Endothelial cell of umbilical vein (primary cell): ENCODE measurements at regions not wholly inside any gene's neighbourhood (a gene's known extent, or its start where the extent isn't known, plus 50 kb on each side); places are given as distances from the start of the nearest gene placed in this dataset.

Source experiments
- BruUV-seq: library from RNA; stranded (reverse); fragments of 400-500 nt; replicated peaks from 2 replicates; lab custom pipeline; 2021; lab: Mats Ljungman, UMichigan
- CTCF ChIA-PET: fragments of 300-600, 350-600 bp; sonication (Branson Sonifier 250); formaldehyde crosslinking; loops from one replicate; lab custom pipeline; 2021; ENCODE audit warnings: antibody characterized with exemption, inconsistent platforms; lab: Charles Lee
- POLR2A ChIA-PET: fragments of 300-600, 350-600 bp; sonication (Branson Sonifier 250); formaldehyde crosslinking; loops from one replicate; lab custom pipeline; 2021; ENCODE audit warnings: antibody characterized with exemption, inconsistent platforms; lab: Charles Lee
- DNase-seq: peaks from one replicate; pipeline ENCODE4 v3.0.0-alpha.2; 2011; ENCODE audit warnings: low read depth, low spot score
- FAIRE-seq: peaks from 2 replicates; lab custom pipeline; 2011; peaks lifted over from hg19 to GRCh38; lab: Jason Lieb, UNC
- H2AFZ ChIP-seq: 2 replicates; pipeline ENCODE4 v1.6.0; 2012; ENCODE audit warnings: low read depth, low read length, control low read depth, inconsistent platforms
- H3K27ac ChIP-seq: 2 replicates; pipeline ENCODE4 v1.5.1; 2011; ENCODE audit warnings: low read depth, mild to moderate bottlenecking, control low read depth, low read length, moderate library complexity; ENCODE audit not compliant: insufficient read depth
- H3K27me3 ChIP-seq, 2 experiments: 2 replicates each; pipeline versions ENCODE4 v1.6.0 to v1.6.1; 2011; ENCODE audit warnings: low read length in 2 of 2, mixed read lengths in 1 of 2; ENCODE audit not compliant: control insufficient read depth in 2 of 2, insufficient read depth in 2 of 2
- H3K36me3 ChIP-seq, 2 experiments: 2 replicates in 1 of 2; 3 replicates in 1 of 2; pipeline ENCODE4 v1.5.1; 2011; ENCODE audit warnings: low read length in 2 of 2, mild to moderate bottlenecking in 1 of 2, moderate library complexity in 1 of 2; ENCODE audit not compliant: control insufficient read depth in 2 of 2, insufficient read depth in 2 of 2; ENCODE audit errors: extremely low read depth in 1 of 2
- H3K4me1 ChIP-seq: 3 replicates; pipeline ENCODE4 v1.5.1; 2011; ENCODE audit warnings: mild to moderate bottlenecking, low read length; ENCODE audit not compliant: control insufficient read depth, insufficient read depth; ENCODE audit errors: extremely low read depth
- H3K4me2 ChIP-seq: 2 replicates; pipeline ENCODE4 v1.6.1; 2011; ENCODE audit warnings: low read length, control low read depth, mixed read lengths; ENCODE audit not compliant: insufficient read depth
- H3K4me3 ChIP-seq, 3 experiments: fragments of 200-600 bp in 1 of 3; sonication (generic), shearing (Covaris generic) in 1 of 3; replicated peaks in 1 of 3; 2 replicates each; pipeline ENCODE4 v1.5.1; 2011 to 2016; ENCODE audit warnings: control low read depth in 3 of 3, low read length in 3 of 3, mild to moderate bottlenecking in 2 of 3, inconsistent platforms in 1 of 3, low read depth in 1 of 3, moderate library complexity in 1 of 3; ENCODE audit not compliant: insufficient read depth in 1 of 3
- H3K79me2 ChIP-seq: 2 replicates; pipeline ENCODE4 v1.6.0; 2012; ENCODE audit warnings: low read length, inconsistent platforms; ENCODE audit not compliant: control insufficient read depth, insufficient read depth
- H3K9ac ChIP-seq: replicated peaks from 2 replicates; pipeline ENCODE3; 2011; ENCODE audit warnings: low read length, control low read depth; ENCODE audit not compliant: insufficient read depth; ENCODE audit errors: extremely low read depth
- H3K9me1 ChIP-seq: replicated peaks from 3 replicates; pipeline ENCODE4 v1.6.0; 2011; ENCODE audit warnings: mild to moderate bottlenecking, low read length; ENCODE audit not compliant: control insufficient read depth, insufficient read depth; ENCODE audit errors: extremely low read depth
- H3K9me3 ChIP-seq: replicated peaks from 2 replicates; pipeline ENCODE4 v1.5.1; 2012; ENCODE audit warnings: low read length, inconsistent platforms; ENCODE audit not compliant: control insufficient read depth, insufficient read depth
- H4K20me1 ChIP-seq: replicated peaks from 2 replicates; pipeline ENCODE3; 2011; ENCODE audit warnings: mild to moderate bottlenecking, low read length; ENCODE audit not compliant: control insufficient read depth, insufficient read depth; ENCODE audit errors: extremely low read depth
- EZH2 ChIP-seq: IDR thresholded peaks from 2 replicates; pipeline ENCODE4 v1.6.1; 2012; ENCODE audit warnings: borderline replicate concordance, low read depth, mild to moderate bottlenecking, moderate library complexity, low read length, inconsistent platforms; ENCODE audit not compliant: severe bottlenecking
- FOS ChIP-seq: IDR thresholded peaks from 2 replicates; pipeline ENCODE4 v1.6.1; 2011; ENCODE audit warnings: mild to moderate bottlenecking, low read length, moderate library complexity, borderline replicate concordance; ENCODE audit not compliant: insufficient read depth
- GATA2 ChIP-seq: IDR thresholded peaks from 2 replicates; pipeline ENCODE4 v1.7.0; 2011; ENCODE audit warnings: low read depth, mild to moderate bottlenecking, moderate library complexity, mixed read lengths, low read length; ENCODE audit not compliant: insufficient read length, insufficient read depth
- JUN ChIP-seq: IDR thresholded peaks from 2 replicates; pipeline ENCODE4 v1.6.1; 2011; ENCODE audit warnings: borderline replicate concordance, low read depth; ENCODE audit not compliant: insufficient read length, insufficient read depth
- MAX ChIP-seq: IDR thresholded peaks from 2 replicates; pipeline ENCODE4 v1.6.1; 2011; ENCODE audit not compliant: insufficient read depth, insufficient read length
- MYC ChIP-seq: IDR thresholded peaks from one replicate; pipeline ENCODE4 v1.6.1; 2011; ENCODE audit warnings: mild to moderate bottlenecking, low read depth, low read length
- POLR2A ChIP-seq: IDR thresholded peaks from 2 replicates; pipeline ENCODE4 v1.6.1; 2012; ENCODE audit warnings: low read depth, mild to moderate bottlenecking, control low read depth, low read length
- POLR2AphosphoS5 ChIP-seq: IDR thresholded peaks from 2 replicates; pipeline ENCODE4 v1.6.1; 2012; ENCODE audit warnings: low read depth, mild to moderate bottlenecking, control low read depth, low read length, moderate library complexity; ENCODE audit not compliant: insufficient read depth
- dilution Hi-C: fragments of 300-500 bp; cut with MboI; formaldehyde crosslinking; loops from one replicate; pipeline ENCODE4 v1.15.0; 2019; ENCODE audit warnings: low sequenced_read_pairs; ENCODE audit not compliant: extremely low pct_ligation_motif_present
- intact Hi-C: fragments of 100-400 bp; cut with micrococcal nuclease; formaldehyde crosslinking; loops from one replicate; pipeline ENCODE4 v1.10.0; 2022
- TF ChIP-seq, protein P1 (sequence below), 2 donors: IDR thresholded peaks; 1 replicate in 1 of 2; 2 replicates in 1 of 2; pipeline ENCODE4 v1.5.1; 2011; ENCODE audit warnings: low read length in 2 of 2, mild to moderate bottlenecking in 2 of 2, moderate library complexity in 2 of 2, control low read depth in 1 of 2, inconsistent platforms in 1 of 2, low read depth in 1 of 2; ENCODE audit not compliant: insufficient read depth in 1 of 2; ENCODE audit errors: extremely low read depth in 1 of 2

- CTCF ChIA-PET, result no interaction called here
- Histone ChIP-seq H3K27ac (no peak overlapping the region), H3K4me2 (no peak overlapping the region), H3K9ac (no peak overlapping the region), H3K4me1 (no peaks in the 10 kb centered on the region), H3K79me2 (no peaks in the 10 kb centered on the region), H2AFZ (no peak overlapping the region), H3K4me3 (no peak overlapping the region), H3K36me3 (no peaks in the 10 kb centered on the region), H3K27me3 (peaks cover 10 to 13% of the 10 kb centered on the region in 2 experiments), H3K9me3 (no peaks in the 10 kb centered on the region), H4K20me1 (no peaks in the 10 kb centered on the region), H3K9me1 (no peaks in the 10 kb centered on the region)
- POLR2A ChIA-PET, result no interaction called here
- dilution Hi-C loops, result no loop called here
- DNase-seq (no peak), FAIRE-seq (no peak)
- TF ChIP-seq POLR2AphosphoS5, result no peak
- TF ChIP-seq MYC, result no peak
- TF ChIP-seq, protein P1, sequence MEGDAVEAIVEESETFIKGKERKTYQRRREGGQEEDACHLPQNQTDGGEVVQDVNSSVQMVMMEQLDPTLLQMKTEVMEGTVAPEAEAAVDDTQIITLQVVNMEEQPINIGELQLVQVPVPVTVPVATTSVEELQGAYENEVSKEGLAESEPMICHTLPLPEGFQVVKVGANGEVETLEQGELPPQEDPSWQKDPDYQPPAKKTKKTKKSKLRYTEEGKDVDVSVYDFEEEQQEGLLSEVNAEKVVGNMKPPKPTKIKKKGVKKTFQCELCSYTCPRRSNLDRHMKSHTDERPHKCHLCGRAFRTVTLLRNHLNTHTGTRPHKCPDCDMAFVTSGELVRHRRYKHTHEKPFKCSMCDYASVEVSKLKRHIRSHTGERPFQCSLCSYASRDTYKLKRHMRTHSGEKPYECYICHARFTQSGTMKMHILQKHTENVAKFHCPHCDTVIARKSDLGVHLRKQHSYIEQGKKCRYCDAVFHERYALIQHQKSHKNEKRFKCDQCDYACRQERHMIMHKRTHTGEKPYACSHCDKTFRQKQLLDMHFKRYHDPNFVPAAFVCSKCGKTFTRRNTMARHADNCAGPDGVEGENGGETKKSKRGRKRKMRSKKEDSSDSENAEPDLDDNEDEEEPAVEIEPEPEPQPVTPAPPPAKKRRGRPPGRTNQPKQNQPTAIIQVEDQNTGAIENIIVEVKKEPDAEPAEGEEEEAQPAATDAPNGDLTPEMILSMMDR (IDR thresholded peaks at IDR 0.05; ENCODE audit: extremely low read depth in 1 of 2, insufficient read depth in 1 of 2, low read depth in 1 of 2, low read length in 2 of 2), result no peak
- no peak for TF ChIP-seq POLR2A
- no peak for TF ChIP-seq EZH2
- TF ChIP-seq GATA2, result no peak
- no peak for TF ChIP-seq FOS
- TF ChIP-seq JUN, result no peak
- TF ChIP-seq MAX, result no peak
- intact Hi-C loops, result no loop called here
- BruUV-seq, result no TSS peak
Measured at GRCh38 chr16:85475691-85476300, 137.3 kb upstream of the GSE1 start.
